OCI-LY1 (cell line): ENCODE measurements at regions not wholly inside any gene's neighbourhood (a gene's known extent, or its start where the extent isn't known, plus 50 kb on each side); places are given as distances from the start of the nearest gene placed in this dataset.

Experiments used
- H2AFZ ChIP-seq: fragments of 200-600 bp; sonication (generic), shearing (Covaris generic); 2 replicates; pipeline ENCODE4 v1.6.0; 2014; ENCODE audit warnings: antibody characterized with exemption, mild to moderate bottlenecking, low read length
- H3F3A ChIP-seq: fragments of 200-600 bp; sonication (generic), shearing (Covaris generic); 2 replicates; pipeline ENCODE4 v1.6.0; 2014; ENCODE audit warnings: mild to moderate bottlenecking, antibody characterized with exemption, low read length, moderate library complexity; ENCODE audit not compliant: insufficient read depth
- H3K27ac ChIP-seq: fragments of 200-600 bp; sonication (generic); 2 replicates; pipeline ENCODE4 v1.5.1; 2014; ENCODE audit warnings: low read length, mixed run types, mild to moderate bottlenecking, low read depth; ENCODE audit not compliant: poor library complexity, severe bottlenecking
- H3K27me3 ChIP-seq: fragments of 200-600 bp; sonication (generic); 2 replicates; pipeline ENCODE4 v1.6.0; 2014; ENCODE audit warnings: antibody characterized with exemption, mild to moderate bottlenecking, low read length, moderate library complexity; ENCODE audit not compliant: insufficient read depth
- H3K36me3 ChIP-seq: fragments of 200-600 bp; sonication (generic); 2 replicates; pipeline ENCODE4 v1.6.1; 2014; ENCODE audit warnings: mild to moderate bottlenecking, antibody characterized with exemption, low read length, moderate library complexity, mixed read lengths; ENCODE audit not compliant: insufficient read depth
- H3K4me1 ChIP-seq: fragments of 200-600 bp; sonication (generic); 2 replicates; pipeline ENCODE4 v1.5.1; 2014; ENCODE audit warnings: mild to moderate bottlenecking, low read length, moderate library complexity; ENCODE audit not compliant: insufficient read depth, severe bottlenecking
- H3K4me2 ChIP-seq: fragments of 200-600 bp; sonication (generic), shearing (Covaris generic); 2 replicates; pipeline ENCODE4 v1.6.1; 2014; ENCODE audit warnings: low read length
- H3K4me3 ChIP-seq: fragments of 200-600 bp; sonication (generic); 2 replicates; pipeline ENCODE4 v1.5.1; 2014; ENCODE audit warnings: low read length, low read depth, mild to moderate bottlenecking, mixed read lengths; ENCODE audit not compliant: poor library complexity, severe bottlenecking
- H3K79me2 ChIP-seq: fragments of 200-600 bp; shearing (Covaris generic); 2 replicates; pipeline ENCODE4 v1.6.1; 2016; ENCODE audit warnings: mixed run types, low read length, mixed read lengths; ENCODE audit not compliant: insufficient read depth
- H3K9ac ChIP-seq: fragments of 200-600 bp; sonication (generic), shearing (Covaris generic); 2 replicates; pipeline ENCODE4 v1.6.1; 2014; ENCODE audit warnings: mild to moderate bottlenecking, low read length, mixed read lengths
- H3K9me2 ChIP-seq: fragments of 200-600 bp; sonication (generic), shearing (Covaris generic); 2 replicates; pipeline ENCODE4 v1.6.1; 2014; ENCODE audit warnings: low read depth, mild to moderate bottlenecking, low read length, mixed read lengths
- H3K9me3 ChIP-seq: fragments of 200-600 bp; shearing (Covaris generic); 2 replicates; pipeline ENCODE4 v1.6.1; 2014; ENCODE audit warnings: low read length, mixed read lengths
- H4K20me1 ChIP-seq: fragments of 200-600 bp; sonication (generic), shearing (Covaris generic); 2 replicates; pipeline ENCODE4 v1.6.0; 2016; ENCODE audit warnings: mild to moderate bottlenecking, low read length; ENCODE audit not compliant: insufficient read depth
- EZH2 ChIP-seq: fragments of 200-600 bp; sonication (generic), shearing (Covaris generic); IDR thresholded peaks from 2 replicates; pipeline ENCODE4 v1.8.0; 2017; ENCODE audit warnings: borderline replicate concordance, mixed run types, mild to moderate bottlenecking, antibody characterized with exemption, low read length, moderate library complexity, mixed read lengths
- TF ChIP-seq, protein P1 (sequence below): fragments of 200-600 bp; sonication (generic), shearing (Covaris generic); IDR thresholded peaks from 2 replicates; pipeline ENCODE4 v1.5.1; 2017; ENCODE audit warnings: mild to moderate bottlenecking, antibody characterized with exemption, low read length, moderate library complexity, mixed read lengths

- Histone ChIP-seq H3K9me2 (no peaks in the 10 kb centered on the region), H3K27me3 (no peaks in the 10 kb centered on the region), H3K4me1 (peaks cover 45% of the 10 kb centered on the region), H3K4me3 (no peak overlapping the region), H3F3A (no peaks in the 10 kb centered on the region), H3K27ac (no peak overlapping the region), H3K9ac (no peak overlapping the region), H4K20me1 (no peaks in the 10 kb centered on the region), H3K4me2 (no peak overlapping the region; the same call in 1 of the 2 replicates), H3K9me3 (no peaks in the 10 kb centered on the region), H2AFZ (no peak overlapping the region), H3K79me2 (no peaks in the 10 kb centered on the region), H3K36me3 (no peaks in the 10 kb centered on the region)
- TF ChIP-seq, protein P1, sequence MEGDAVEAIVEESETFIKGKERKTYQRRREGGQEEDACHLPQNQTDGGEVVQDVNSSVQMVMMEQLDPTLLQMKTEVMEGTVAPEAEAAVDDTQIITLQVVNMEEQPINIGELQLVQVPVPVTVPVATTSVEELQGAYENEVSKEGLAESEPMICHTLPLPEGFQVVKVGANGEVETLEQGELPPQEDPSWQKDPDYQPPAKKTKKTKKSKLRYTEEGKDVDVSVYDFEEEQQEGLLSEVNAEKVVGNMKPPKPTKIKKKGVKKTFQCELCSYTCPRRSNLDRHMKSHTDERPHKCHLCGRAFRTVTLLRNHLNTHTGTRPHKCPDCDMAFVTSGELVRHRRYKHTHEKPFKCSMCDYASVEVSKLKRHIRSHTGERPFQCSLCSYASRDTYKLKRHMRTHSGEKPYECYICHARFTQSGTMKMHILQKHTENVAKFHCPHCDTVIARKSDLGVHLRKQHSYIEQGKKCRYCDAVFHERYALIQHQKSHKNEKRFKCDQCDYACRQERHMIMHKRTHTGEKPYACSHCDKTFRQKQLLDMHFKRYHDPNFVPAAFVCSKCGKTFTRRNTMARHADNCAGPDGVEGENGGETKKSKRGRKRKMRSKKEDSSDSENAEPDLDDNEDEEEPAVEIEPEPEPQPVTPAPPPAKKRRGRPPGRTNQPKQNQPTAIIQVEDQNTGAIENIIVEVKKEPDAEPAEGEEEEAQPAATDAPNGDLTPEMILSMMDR = no peak
Observed at GRCh38 chr5:60541980-60542379, 158.0 kb downstream of the DEPDC1B start.

DNA sequence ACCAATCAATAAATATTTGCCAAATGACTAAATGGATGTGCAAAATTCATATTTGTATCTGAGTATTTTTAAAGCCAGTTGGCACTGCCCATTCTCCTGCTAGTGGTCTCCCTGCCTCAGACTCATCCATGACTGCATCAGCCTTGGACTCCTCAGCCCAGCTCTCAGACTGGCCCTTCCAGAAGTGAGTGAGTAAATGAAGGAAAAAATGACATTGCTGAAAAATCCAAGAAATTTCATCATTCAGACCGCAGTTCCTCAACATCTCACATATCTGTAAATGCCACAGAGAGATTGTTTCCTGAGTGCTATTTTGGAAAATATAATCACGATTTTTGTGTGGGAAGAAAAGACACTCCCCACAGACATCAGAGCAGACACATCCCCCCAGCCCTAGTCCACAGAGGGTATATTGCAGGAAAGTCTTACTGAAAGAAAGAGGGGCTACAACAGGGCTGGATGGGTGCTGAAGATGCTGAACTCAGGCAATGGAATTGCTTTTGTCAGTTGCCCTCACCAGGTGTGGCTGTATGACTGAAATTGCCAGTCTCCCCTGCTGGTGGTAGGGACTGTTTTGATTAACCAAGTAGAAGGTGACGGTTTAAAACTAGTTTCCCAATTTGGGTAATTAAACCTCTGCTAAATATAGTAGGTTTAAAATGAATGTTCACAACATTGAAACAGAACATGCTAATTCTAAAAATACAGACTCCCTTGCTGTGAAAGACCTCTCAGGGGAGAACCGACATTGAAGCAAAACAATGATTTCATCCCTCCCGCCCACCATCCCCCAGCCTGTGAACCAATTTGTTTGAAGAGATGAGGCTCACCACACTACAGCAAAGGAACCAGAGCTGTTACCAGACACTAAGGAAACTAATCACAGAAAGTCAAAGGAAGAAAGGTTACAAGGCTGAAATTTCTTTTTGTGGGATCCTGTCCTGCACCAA lies 158.8 kb downstream of the DEPDC1B start:
- no peaks in the 10 kb centered on the region for H4K20me1 ChIP-seq
- no peak overlapping the region for H2AFZ ChIP-seq
- TF ChIP-seq EZH2 = no peak
- TF ChIP-seq, protein P1 = no peak
- peak overlapping the region; percentile 34; the same call in 1 of the 2 replicates for H3K4me2 ChIP-seq
- peak overlapping the region; percentile 52 for H3K27ac ChIP-seq
- no peaks in the 10 kb centered on the region for H3K79me2 ChIP-seq
- H3K27me3 ChIP-seq = no peaks in the 10 kb centered on the region
- H3K4me3 ChIP-seq = no peak overlapping the region
- H3F3A ChIP-seq = no peaks in the 10 kb centered on the region
- H3K36me3 ChIP-seq = no peaks in the 10 kb centered on the region
- H3K4me1 ChIP-seq = peaks cover 46% of the 10 kb centered on the region
- no peaks in the 10 kb centered on the region for H3K9me2 ChIP-seq
- H3K9me3 ChIP-seq = no peaks in the 10 kb centered on the region
- H3K9ac ChIP-seq = no peak overlapping the region

- no peaks in the 10 kb centered on the region for H3K27me3 ChIP-seq
- peaks cover 63% of the 10 kb centered on the region for H3K4me1 ChIP-seq
- no peak for TF ChIP-seq EZH2
- no peak overlapping the region for H3K9ac ChIP-seq
- no peak overlapping the region for H2AFZ ChIP-seq
- H3K4me3 ChIP-seq = no peak overlapping the region
- H3K9me2 ChIP-seq = no peaks in the 10 kb centered on the region
- no peaks in the 10 kb centered on the region for H3F3A ChIP-seq
- H3K4me2 ChIP-seq = peak overlapping the region; percentile 17; the same call in 1 of the 2 replicates
- H3K9me3 ChIP-seq = no peaks in the 10 kb centered on the region
- no peaks in the 10 kb centered on the region for H3K79me2 ChIP-seq
- H3K27ac ChIP-seq = peak overlapping the region; percentile 56
- no peaks in the 10 kb centered on the region for H4K20me1 ChIP-seq
- H3K36me3 ChIP-seq = no peaks in the 10 kb centered on the region
Observed at GRCh38 chr5:60538955-60539866, 160.8 kb downstream of the DEPDC1B start.
